ENCODE measurements at regions not wholly inside any gene's neighbourhood (a gene's known extent, or its start where the extent isn't known, plus 50 kb on each side); places are given as distances from the start of the nearest gene placed in this dataset.

- CTCF ChIA-PET (ENCODE audit: unreplicated experiment): no interaction called here
- BruUV-seq (replicated peaks): no TSS peak
- POLR2A ChIA-PET: no interaction called here
These were observed 100.4 kb downstream of the RFLNA start for GRCh38 chr12:124395284-124395752.

GRCh38 chr12:124394462-124395128, 99.7 kb downstream of the RFLNA start:
- intact Hi-C loops (cut with micrococcal nuclease; ENCODE audit: unreplicated experiment): loop anchor here (5.0 kb wide), 1 partner anchor 73 kb away; no protein-coding TSS in a partner anchor
- Histone ChIP-seq H3K79me2 (ENCODE audit: insufficient read depth, low read depth, low read length) (no peaks in the 10 kb centered on the region), H3K4me1 (ENCODE audit: insufficient read depth, low read length, poor library complexity, severe bottlenecking) (peaks cover 22% of the 10 kb centered on the region), H3K4me3 (ENCODE audit: low read depth, low read length, poor library complexity, severe bottlenecking) (no peak overlapping the region), H3K4me2 (ENCODE audit: low read length) (no peak overlapping the region), H3K27ac (ENCODE audit: low read depth, low read length, poor library complexity, severe bottlenecking) (no peak overlapping the region), H3K36me3 (ENCODE audit: insufficient read depth, low read length) (peaks cover 15% of the 10 kb centered on the region; the same call in 1 of the 2 replicates), H3K9me2 (ENCODE audit: insufficient read depth, low read length) (no peaks in the 10 kb centered on the region), H3K9me3 (ENCODE audit: low read length) (no peaks in the 10 kb centered on the region), H4K20me1 (ENCODE audit: insufficient read depth, low read length) (no peaks in the 10 kb centered on the region), H2AFZ (ENCODE audit: low read length) (no peak overlapping the region)
- BruUV-seq (replicated peaks): no TSS peak
- TF ChIP-seq EZH2phosphoT487 (IDR thresholded peaks at IDR 0.05; ENCODE audit: borderline replicate concordance, low read depth, low read length): no peak
- TF ChIP-seq CTCF (conservative IDR thresholded peaks at IDR 0.05; ENCODE audit: low read length): no peak
- ChIA-PET CTCF (ENCODE audit: unreplicated experiment) (no interaction called here), POLR2A (no interaction called here)
- no peak for DNase-seq (ENCODE audit: low spot score)

More at GRCh38 chr12:124395284-124395752, 100.4 kb downstream of the RFLNA start:
- Histone ChIP-seq H3K36me3 (ENCODE audit: insufficient read depth, low read length) (peaks cover 23% of the 10 kb centered on the region; the same call in 1 of the 2 replicates), H4K20me1 (ENCODE audit: insufficient read depth, low read length) (no peaks in the 10 kb centered on the region), H3K79me2 (ENCODE audit: insufficient read depth, low read depth, low read length) (no peaks in the 10 kb centered on the region), H3K9me3 (ENCODE audit: low read length) (no peaks in the 10 kb centered on the region), H3K4me1 (ENCODE audit: insufficient read depth, low read length, poor library complexity, severe bottlenecking) (peaks cover 21% of the 10 kb centered on the region), H2AFZ (ENCODE audit: low read length) (no peak overlapping the region), H3K27ac (ENCODE audit: low read depth, low read length, poor library complexity, severe bottlenecking) (no peak overlapping the region), H3K4me3 (ENCODE audit: low read depth, low read length, poor library complexity, severe bottlenecking) (no peak overlapping the region), H3K4me2 (ENCODE audit: low read length) (no peak overlapping the region), H3K9me2 (ENCODE audit: insufficient read depth, low read length) (no peaks in the 10 kb centered on the region)
- intact Hi-C loops (cut with micrococcal nuclease; ENCODE audit: unreplicated experiment): no loop called here
- TF ChIP-seq EZH2phosphoT487 (IDR thresholded peaks at IDR 0.05; ENCODE audit: borderline replicate concordance, low read depth, low read length) (no peak), CTCF (conservative IDR thresholded peaks at IDR 0.05; ENCODE audit: low read length) (no peak)
- no peak for DNase-seq (ENCODE audit: low spot score)

- no TSS peak for BruUV-seq (replicated peaks)
- Histone ChIP-seq H3K9me2 (ENCODE audit: insufficient read depth, low read length) (no peaks in the 10 kb centered on the region), H3K4me1 (ENCODE audit: insufficient read depth, low read length, poor library complexity, severe bottlenecking) (peaks cover 22% of the 10 kb centered on the region), H3K4me2 (ENCODE audit: low read length) (no peak overlapping the region), H3K36me3 (ENCODE audit: insufficient read depth, low read length) (peaks cover 10% of the 10 kb centered on the region; the same call in 1 of the 2 replicates), H2AFZ (ENCODE audit: low read length) (no peak overlapping the region), H3K9me3 (ENCODE audit: low read length) (no peaks in the 10 kb centered on the region), H3K4me3 (ENCODE audit: low read depth, low read length, poor library complexity, severe bottlenecking) (no peak overlapping the region), H4K20me1 (ENCODE audit: insufficient read depth, low read length) (no peaks in the 10 kb centered on the region), H3K27ac (ENCODE audit: low read depth, low read length, poor library complexity, severe bottlenecking) (no peak overlapping the region), H3K79me2 (ENCODE audit: insufficient read depth, low read depth, low read length) (no peaks in the 10 kb centered on the region)
- no peak for DNase-seq (ENCODE audit: low spot score)
- TF ChIP-seq CTCF (conservative IDR thresholded peaks at IDR 0.05; ENCODE audit: low read length) (no peak), EZH2phosphoT487 (IDR thresholded peaks at IDR 0.05; ENCODE audit: borderline replicate concordance, low read depth, low read length) (no peak)
- POLR2A ChIA-PET: no interaction called here
- intact Hi-C loops (cut with micrococcal nuclease; ENCODE audit: unreplicated experiment): loop anchor here (5.0 kb wide), 1 partner anchor 73 kb away; no protein-coding TSS in a partner anchor
- CTCF ChIA-PET (ENCODE audit: unreplicated experiment): no interaction called here
These were observed 98.9 kb downstream of the RFLNA start for GRCh38 chr12:124393831-124394230.

Data from OCI-LY7 (cell line).